Panc1 (cell line): ENCODE measurements at regions not wholly inside any gene's neighbourhood (a gene's known extent, or its start where the extent isn't known, plus 50 kb on each side); places are given as distances from the start of the nearest gene placed in this dataset.

Source experiments
- POLR2AphosphoS5 ChIP-seq: IDR thresholded peaks from 2 replicates; pipeline ENCODE4 v1.6.1; 2012; ENCODE audit warnings: mild to moderate bottlenecking, low read depth, low read length, moderate library complexity
- SIN3A ChIP-seq: IDR thresholded peaks from 2 replicates; pipeline ENCODE4 v1.6.1; 2012; ENCODE audit warnings: low read depth, mild to moderate bottlenecking, low read length, moderate library complexity, borderline replicate concordance; ENCODE audit not compliant: insufficient read depth
- TCF7L2 ChIP-seq: IDR thresholded peaks from 2 replicates; pipeline ENCODE4 v1.6.1; 2011; ENCODE audit warnings: mild to moderate bottlenecking, low read depth, low read length, inconsistent platforms
- TF ChIP-seq, protein P1 (sequence below): fragments of 450-650 bp; IDR thresholded peaks from 2 replicates; pipeline ENCODE4 v1.5.1; 2017; ENCODE audit warnings: mild to moderate bottlenecking
- TF ChIP-seq, protein P2 (sequence below), 2 experiments: IDR thresholded peaks; 2 replicates each; pipeline ENCODE4 v1.6.1; 2011 to 2012; ENCODE audit warnings: low read depth in 2 of 2, control low read depth in 1 of 2, low read length in 1 of 2, mild to moderate bottlenecking in 1 of 2, moderate library complexity in 1 of 2; ENCODE audit not compliant: insufficient read depth in 1 of 2

DNA sequence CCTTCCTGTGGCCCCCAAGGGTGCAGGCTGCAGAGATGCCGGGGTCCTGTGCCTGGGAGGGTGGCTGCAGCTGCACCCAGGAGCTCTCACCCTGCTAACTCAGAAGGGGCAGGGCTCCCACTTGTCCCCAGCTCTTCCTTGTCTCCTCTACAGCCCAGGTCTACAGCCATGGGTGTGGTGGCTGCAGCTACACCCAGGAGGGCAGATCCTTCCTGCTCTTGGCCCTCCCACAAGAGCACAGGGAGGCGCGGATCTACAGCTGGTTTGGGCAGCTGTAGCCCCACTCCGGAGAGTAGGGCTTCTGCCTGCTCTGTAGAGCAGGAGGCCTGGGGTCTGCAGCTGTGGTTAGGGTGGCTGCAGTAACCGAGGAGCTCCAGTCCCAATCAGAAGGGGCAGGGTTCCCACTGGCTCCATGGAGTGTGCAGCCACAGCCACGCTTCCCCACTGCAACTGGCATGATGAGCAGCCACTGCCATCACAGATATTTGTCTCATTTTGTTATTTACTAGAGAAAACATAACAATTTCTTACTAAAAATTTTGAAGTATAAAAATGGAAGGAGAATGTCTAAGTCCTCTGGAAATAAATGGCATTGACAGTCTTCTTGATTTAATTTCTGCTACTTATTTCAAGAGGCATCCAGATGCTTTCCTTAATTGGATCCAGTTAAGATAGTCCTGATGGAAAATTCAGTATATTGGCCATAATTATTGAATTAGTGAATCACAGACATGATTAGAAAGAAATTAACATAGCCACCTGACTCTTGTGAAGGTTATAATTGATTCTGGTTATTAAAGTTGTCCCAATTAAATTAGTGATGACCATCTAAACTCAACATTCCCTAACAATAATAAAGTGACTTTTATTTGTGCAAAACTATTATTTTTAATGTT, 233.6 kb downstream of the KCNE4 start:
- TF ChIP-seq, protein P1, sequence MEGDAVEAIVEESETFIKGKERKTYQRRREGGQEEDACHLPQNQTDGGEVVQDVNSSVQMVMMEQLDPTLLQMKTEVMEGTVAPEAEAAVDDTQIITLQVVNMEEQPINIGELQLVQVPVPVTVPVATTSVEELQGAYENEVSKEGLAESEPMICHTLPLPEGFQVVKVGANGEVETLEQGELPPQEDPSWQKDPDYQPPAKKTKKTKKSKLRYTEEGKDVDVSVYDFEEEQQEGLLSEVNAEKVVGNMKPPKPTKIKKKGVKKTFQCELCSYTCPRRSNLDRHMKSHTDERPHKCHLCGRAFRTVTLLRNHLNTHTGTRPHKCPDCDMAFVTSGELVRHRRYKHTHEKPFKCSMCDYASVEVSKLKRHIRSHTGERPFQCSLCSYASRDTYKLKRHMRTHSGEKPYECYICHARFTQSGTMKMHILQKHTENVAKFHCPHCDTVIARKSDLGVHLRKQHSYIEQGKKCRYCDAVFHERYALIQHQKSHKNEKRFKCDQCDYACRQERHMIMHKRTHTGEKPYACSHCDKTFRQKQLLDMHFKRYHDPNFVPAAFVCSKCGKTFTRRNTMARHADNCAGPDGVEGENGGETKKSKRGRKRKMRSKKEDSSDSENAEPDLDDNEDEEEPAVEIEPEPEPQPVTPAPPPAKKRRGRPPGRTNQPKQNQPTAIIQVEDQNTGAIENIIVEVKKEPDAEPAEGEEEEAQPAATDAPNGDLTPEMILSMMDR = no peak
- no peak for TF ChIP-seq SIN3A
- TF ChIP-seq, protein P2, sequence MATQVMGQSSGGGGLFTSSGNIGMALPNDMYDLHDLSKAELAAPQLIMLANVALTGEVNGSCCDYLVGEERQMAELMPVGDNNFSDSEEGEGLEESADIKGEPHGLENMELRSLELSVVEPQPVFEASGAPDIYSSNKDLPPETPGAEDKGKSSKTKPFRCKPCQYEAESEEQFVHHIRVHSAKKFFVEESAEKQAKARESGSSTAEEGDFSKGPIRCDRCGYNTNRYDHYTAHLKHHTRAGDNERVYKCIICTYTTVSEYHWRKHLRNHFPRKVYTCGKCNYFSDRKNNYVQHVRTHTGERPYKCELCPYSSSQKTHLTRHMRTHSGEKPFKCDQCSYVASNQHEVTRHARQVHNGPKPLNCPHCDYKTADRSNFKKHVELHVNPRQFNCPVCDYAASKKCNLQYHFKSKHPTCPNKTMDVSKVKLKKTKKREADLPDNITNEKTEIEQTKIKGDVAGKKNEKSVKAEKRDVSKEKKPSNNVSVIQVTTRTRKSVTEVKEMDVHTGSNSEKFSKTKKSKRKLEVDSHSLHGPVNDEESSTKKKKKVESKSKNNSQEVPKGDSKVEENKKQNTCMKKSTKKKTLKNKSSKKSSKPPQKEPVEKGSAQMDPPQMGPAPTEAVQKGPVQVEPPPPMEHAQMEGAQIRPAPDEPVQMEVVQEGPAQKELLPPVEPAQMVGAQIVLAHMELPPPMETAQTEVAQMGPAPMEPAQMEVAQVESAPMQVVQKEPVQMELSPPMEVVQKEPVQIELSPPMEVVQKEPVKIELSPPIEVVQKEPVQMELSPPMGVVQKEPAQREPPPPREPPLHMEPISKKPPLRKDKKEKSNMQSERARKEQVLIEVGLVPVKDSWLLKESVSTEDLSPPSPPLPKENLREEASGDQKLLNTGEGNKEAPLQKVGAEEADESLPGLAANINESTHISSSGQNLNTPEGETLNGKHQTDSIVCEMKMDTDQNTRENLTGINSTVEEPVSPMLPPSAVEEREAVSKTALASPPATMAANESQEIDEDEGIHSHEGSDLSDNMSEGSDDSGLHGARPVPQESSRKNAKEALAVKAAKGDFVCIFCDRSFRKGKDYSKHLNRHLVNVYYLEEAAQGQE (IDR thresholded peaks at IDR 0.05; ENCODE audit: insufficient read depth in 1 of 2, low read depth in 2 of 2, low read length in 1 of 2) = no peak
- no peak for TF ChIP-seq POLR2AphosphoS5
- no peak for TF ChIP-seq TCF7L2
